Type B pancreatic cell (in vitro differentiated cells): ENCODE measurements at regions not wholly inside any gene's neighbourhood (a gene's known extent, or its start where the extent isn't known, plus 50 kb on each side); places are given as distances from the start of the nearest gene placed in this dataset.

Experiments used
- DNase-seq: peaks from one replicate; pipeline ENCODE4 v3.0.0; 2021; ENCODE audit warnings: mixed read lengths; ENCODE audit not compliant: unreplicated experiment; ENCODE audit errors: extremely low spot score
- H3K27ac Mint-ChIP-seq: 2 replicates; pipeline ENCODE4 v1.8.0; 2021; ENCODE audit warnings: mild to moderate bottlenecking, mixed read lengths
- H3K27me3 Mint-ChIP-seq: 2 replicates; pipeline ENCODE4 v1.8.0; 2021; ENCODE audit warnings: mixed read lengths
- H3K36me3 Mint-ChIP-seq: 2 replicates; pipeline ENCODE4 v1.8.0; 2021; ENCODE audit warnings: mixed read lengths
- H3K4me1 Mint-ChIP-seq: one replicate; pipeline ENCODE4 v1.8.0; 2021; ENCODE audit warnings: mixed read lengths; ENCODE audit not compliant: unreplicated experiment
- H3K4me3 Mint-ChIP-seq: 2 replicates; pipeline ENCODE4 v1.8.0; 2021; ENCODE audit warnings: mild to moderate bottlenecking, mixed read lengths
- H3K9me3 Mint-ChIP-seq: 2 replicates; pipeline ENCODE4 v1.8.0; 2021; ENCODE audit warnings: mixed read lengths
- CTCF ChIP-seq: fragments of 200-600 bp; sonication (generic); conservative IDR thresholded peaks from 2 replicates; pipeline ENCODE4 v1.5.0; 2021; ENCODE audit warnings: antibody characterized with exemption, mild to moderate bottlenecking

GRCh38 chr17:68803164-68803929, 151.8 kb downstream of the ABCA8 start:
- no peaks in the 10 kb centered on the region for H3K36me3 Mint-ChIP-seq
- H3K4me1 Mint-ChIP-seq: no peaks in the 10 kb centered on the region
- DNase-seq: no peak
- H3K27me3 Mint-ChIP-seq: no peaks in the 10 kb centered on the region
- no peak overlapping the region for H3K27ac Mint-ChIP-seq
- TF ChIP-seq CTCF: no peak
- no peaks in the 10 kb centered on the region for H3K9me3 Mint-ChIP-seq
- H3K4me3 Mint-ChIP-seq: no peak overlapping the region

DNA sequence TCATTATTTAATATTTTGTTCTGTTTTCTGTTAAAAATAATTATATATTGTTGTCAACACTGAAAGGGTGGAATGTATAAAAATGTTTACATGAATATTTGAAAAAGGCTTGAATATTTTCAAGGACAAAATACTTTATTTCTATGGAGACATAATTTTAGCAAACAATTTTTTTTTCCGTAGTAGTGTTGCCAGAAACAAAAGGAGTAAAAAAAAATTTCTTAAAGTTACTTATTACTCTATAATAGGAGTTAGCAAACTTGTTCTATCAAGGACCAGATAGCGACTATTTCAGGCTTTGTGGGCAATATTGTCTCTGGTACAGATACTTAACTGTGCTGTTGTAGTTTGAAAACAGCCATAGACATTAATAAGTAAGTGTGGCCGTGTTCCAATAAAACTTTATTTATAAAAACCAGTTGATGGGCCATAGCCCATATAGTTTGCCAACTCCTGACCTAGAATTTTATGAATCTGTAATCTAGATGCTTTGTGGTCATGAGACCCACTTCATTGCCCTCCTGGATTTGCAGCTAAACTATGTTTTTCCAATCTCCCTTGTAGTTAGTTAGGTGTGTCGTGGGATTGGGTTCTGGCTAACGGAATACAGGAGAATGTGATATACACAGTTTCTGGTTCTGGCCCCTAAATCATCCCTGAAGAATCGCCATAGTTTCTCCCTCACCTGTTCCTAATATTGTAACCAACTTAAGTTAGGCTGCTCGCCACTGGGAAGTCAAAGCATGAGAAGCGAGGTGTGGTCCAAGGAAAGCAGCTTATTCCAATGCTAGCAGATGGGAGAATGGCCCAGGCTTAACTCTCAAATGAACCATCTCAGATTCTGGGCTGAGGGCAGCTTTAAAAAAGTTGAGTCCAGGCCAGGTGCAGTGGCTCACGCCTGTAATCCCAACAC, 153.6 kb downstream of the ABCA8 start:
- H3K27me3 Mint-ChIP-seq: no peaks in the 10 kb centered on the region
- H3K4me3 Mint-ChIP-seq: no peak overlapping the region
- no peak for DNase-seq
- no peak overlapping the region for H3K27ac Mint-ChIP-seq
- H3K36me3 Mint-ChIP-seq: no peaks in the 10 kb centered on the region
- H3K4me1 Mint-ChIP-seq: no peaks in the 10 kb centered on the region
- TF ChIP-seq CTCF: no peak
- H3K9me3 Mint-ChIP-seq: no peaks in the 10 kb centered on the region

DNA sequence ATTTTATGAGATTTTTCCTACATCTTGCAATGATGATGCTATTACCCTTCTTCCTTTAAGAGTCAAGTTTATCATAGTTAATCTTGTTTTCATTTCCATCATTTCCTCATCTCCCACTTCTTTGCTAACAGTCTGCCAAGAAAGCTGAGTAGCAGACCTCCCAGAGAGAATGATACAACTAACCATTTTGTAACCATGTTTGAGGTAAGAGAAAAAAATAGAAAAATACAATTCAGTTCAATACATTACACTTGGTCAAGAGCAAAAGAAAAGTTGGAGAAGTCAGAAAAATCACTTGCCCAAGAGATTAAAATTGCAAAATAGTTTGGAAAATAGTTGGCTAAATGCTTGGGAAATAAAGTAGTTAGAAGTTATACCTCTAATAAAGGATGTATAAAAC, 154.4 kb downstream of the ABCA8 start:
- Mint-ChIP-seq H3K36me3 (no peaks in the 10 kb centered on the region), H3K4me3 (no peak overlapping the region), H3K4me1 (no peaks in the 10 kb centered on the region), H3K27me3 (no peaks in the 10 kb centered on the region), H3K9me3 (no peaks in the 10 kb centered on the region), H3K27ac (no peak overlapping the region)
- DNase-seq: no peak
- no peak for TF ChIP-seq CTCF

- Mint-ChIP-seq H3K4me3 (no peak overlapping the region), H3K36me3 (no peaks in the 10 kb centered on the region), H3K9me3 (peaks cover 4% of the 10 kb centered on the region), H3K27me3 (peaks cover 2% of the 10 kb centered on the region), H3K27ac (no peak overlapping the region), H3K4me1 (peaks cover 11% of the 10 kb centered on the region)
- DNase-seq: no peak
- TF ChIP-seq CTCF: peak; percentile 54
Measured at GRCh38 chr17:68794636-68795434, 160.4 kb downstream of the ABCA8 start.

DNA sequence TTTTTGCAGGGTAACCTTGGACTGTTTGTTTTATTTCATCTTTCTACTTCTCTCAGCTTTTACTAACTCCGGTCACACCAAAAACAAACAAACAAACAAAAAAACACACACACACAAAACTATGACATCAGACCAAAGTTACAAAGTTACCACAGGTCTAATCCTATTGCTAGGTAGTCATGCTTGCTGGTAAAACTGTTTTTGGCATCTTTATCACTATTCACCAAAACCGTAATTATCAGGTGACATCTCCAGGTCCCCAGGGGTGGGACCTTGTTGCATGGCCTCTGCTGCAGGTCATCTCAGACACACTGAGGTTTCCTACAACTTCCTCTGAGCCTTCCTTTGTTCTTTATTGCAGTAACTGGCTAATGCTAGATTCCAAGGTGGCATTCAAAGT, 162.3 kb downstream of the ABCA8 start:
- H3K4me3 Mint-ChIP-seq: no peak overlapping the region
- peaks cover 5% of the 10 kb centered on the region for H3K27me3 Mint-ChIP-seq
- H3K9me3 Mint-ChIP-seq: peaks cover 14% of the 10 kb centered on the region
- peaks cover 11% of the 10 kb centered on the region for H3K4me1 Mint-ChIP-seq
- H3K36me3 Mint-ChIP-seq: no peaks in the 10 kb centered on the region
- DNase-seq: no peak
- no peak overlapping the region for H3K27ac Mint-ChIP-seq
- TF ChIP-seq CTCF: no peak
